ENCODE measurements at regions not wholly inside any gene's neighbourhood (a gene's known extent, or its start where the extent isn't known, plus 50 kb on each side); places are given as distances from the start of the nearest gene placed in this dataset.
"Not testable (repeated sequence)": the region's sequence is repeated elsewhere in the genome, so short reads cannot be mapped to it uniquely, and the experiment has no call there.

- DNase-seq (ENCODE audit: low read depth), result no peak
- no peak overlapping the region for H3K4me3 ChIP-seq (ENCODE audit: low read depth, low read length)
- TF ChIP-seq CTCF (IDR thresholded peaks at IDR 0.05; ENCODE audit: insufficient read depth, low read depth, low read length, missing control alignments), result no peak
Measured at GRCh38 chr18:52228166-52228565, 111.8 kb upstream of the DCC start.

- no peak overlapping the region for H3K4me3 ChIP-seq (ENCODE audit: low read depth, low read length)
- no peak for TF ChIP-seq CTCF (IDR thresholded peaks at IDR 0.05; ENCODE audit: insufficient read depth, low read depth, low read length, missing control alignments)
Measured at GRCh38 chr18:52236131-52236530, 103.9 kb upstream of the DCC start.

DNA sequence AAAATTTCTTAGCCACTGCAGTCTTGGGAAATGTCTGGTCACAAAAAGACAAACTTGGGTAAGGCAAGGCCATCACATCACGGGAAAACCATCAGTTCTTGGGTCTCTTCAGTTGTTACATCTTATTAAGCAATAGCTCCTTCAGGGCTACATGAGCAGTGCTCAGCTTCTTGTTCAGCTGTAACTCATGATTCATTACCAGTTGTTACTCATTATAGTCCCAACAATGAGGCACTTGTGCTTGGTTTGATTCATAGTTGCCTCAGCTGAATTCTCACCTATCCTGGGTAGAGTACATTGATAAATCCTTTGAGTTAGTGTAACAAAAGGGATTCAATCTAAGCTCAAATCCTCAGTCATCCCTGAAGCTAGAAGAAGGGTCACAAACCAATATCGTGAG is 102.4 kb upstream of the DCC start:
- no peak for DNase-seq (ENCODE audit: low read depth)
- no peak overlapping the region for H3K4me3 ChIP-seq (ENCODE audit: low read depth, low read length)
- TF ChIP-seq CTCF (IDR thresholded peaks at IDR 0.05; ENCODE audit: insufficient read depth, low read depth, low read length, missing control alignments), result no peak

More at GRCh38 chr18:52236131-52236530, 103.9 kb upstream of the DCC start:
- no peak for DNase-seq (ENCODE audit: low read depth)

DNA sequence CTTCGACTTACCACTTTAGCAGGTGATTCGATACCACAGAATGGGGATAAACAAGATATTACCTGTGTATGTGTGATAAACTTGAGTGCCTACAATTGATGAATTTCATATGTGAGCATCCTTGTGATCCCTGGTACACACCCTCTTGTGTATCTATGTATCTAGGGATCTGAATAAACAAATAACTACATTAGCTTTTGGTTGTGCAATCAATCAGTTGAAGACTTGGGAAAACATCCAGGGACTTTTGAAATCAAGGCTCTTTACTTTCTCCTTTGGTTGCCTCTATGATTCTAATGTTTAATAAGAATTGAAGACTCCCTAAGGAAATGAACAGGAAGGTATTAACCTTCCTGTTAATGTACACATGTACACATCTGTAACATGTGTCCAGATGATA is 97.3 kb upstream of the DCC start:
- TF ChIP-seq CTCF (IDR thresholded peaks at IDR 0.05; ENCODE audit: insufficient read depth, low read depth, low read length, missing control alignments), result no peak
- DNase-seq (ENCODE audit: low read depth), result no peak
- no peak overlapping the region for H3K4me3 ChIP-seq (ENCODE audit: low read depth, low read length)

GRCh38 chr18:52244658-52245057 is 95.3 kb upstream of the DCC start:
- H3K4me3 ChIP-seq (ENCODE audit: low read depth, low read length), result no peak overlapping the region
- no peak for TF ChIP-seq CTCF (IDR thresholded peaks at IDR 0.05; ENCODE audit: insufficient read depth, low read depth, low read length, missing control alignments)
- DNase-seq (ENCODE audit: low read depth), result no peak

- no peak for TF ChIP-seq CTCF (IDR thresholded peaks at IDR 0.05; ENCODE audit: insufficient read depth, low read depth, low read length, missing control alignments)
- DNase-seq (ENCODE audit: low read depth), result no peak
- H3K4me3 ChIP-seq (ENCODE audit: low read depth, low read length), result no peak overlapping the region
Measured at GRCh38 chr18:52254367-52254766, 85.6 kb upstream of the DCC start.

DNA sequence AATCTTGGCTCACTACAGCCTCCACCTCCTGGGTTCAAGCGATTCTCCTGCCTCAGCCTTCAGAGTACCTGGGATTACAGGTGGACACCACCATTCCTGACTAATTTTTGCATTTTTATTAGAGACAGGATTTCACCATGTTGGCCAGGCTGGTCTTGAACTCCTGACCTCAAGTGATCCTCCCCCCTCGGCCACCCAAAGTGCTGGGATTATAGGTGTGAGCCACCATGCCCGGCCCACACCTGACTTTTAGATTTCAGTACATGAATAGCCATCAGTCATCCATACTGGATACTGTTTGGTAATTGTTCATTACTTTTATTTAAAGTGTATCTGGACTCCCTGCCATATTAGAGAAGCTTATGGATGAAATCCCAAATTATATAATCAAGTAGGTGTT is 82.6 kb upstream of the DCC start:
- not testable (repeated sequence) for DNase-seq (ENCODE audit: low read depth)

GRCh38 chr18:52275817-52276216 is 64.2 kb upstream of the DCC start:
- TF ChIP-seq CTCF (IDR thresholded peaks at IDR 0.05; ENCODE audit: insufficient read depth, low read depth, low read length, missing control alignments), result no peak
- no peak overlapping the region for H3K4me3 ChIP-seq (ENCODE audit: low read depth, low read length)
- peak; percentile 7 for DNase-seq (ENCODE audit: low read depth)

More for the DNA sequence above, 82.6 kb upstream of the DCC start:
- H3K4me3 ChIP-seq (ENCODE audit: low read depth, low read length), result not testable (repeated sequence)

Data from GM12865 (cell line).